Common myeloid progenitor, CD34-positive (primary cell): ENCODE measurements at regions not wholly inside any gene's neighbourhood (a gene's known extent, or its start where the extent isn't known, plus 50 kb on each side); places are given as distances from the start of the nearest gene placed in this dataset.
"Not testable (repeated sequence)": the region's sequence is repeated elsewhere in the genome, so short reads cannot be mapped to it uniquely, and the experiment has no call there.

Experiments used
- CTCF ChIA-PET: fragments of 350-600 bp; sonication (Branson Sonifier 250); formaldehyde crosslinking; loops from one replicate; lab custom pipeline; 2021; ENCODE audit warnings: antibody characterized with exemption; lab: Charles Lee
- POLR2A ChIA-PET: fragments of 350-600 bp; sonication (Branson Sonifier 250); formaldehyde crosslinking; loops from one replicate; lab custom pipeline; 2021; ENCODE audit warnings: antibody characterized with exemption; lab: Charles Lee
- DNase-seq, 3 donors: peaks; one replicate each; pipeline versions ENCODE4 v3.0.0 to v3.0.0-alpha.2; 2013
- H3K27ac ChIP-seq, 2 experiments: 1 replicate in 1 of 2; 2 replicates in 1 of 2; pipeline ENCODE4 v1.7.0; 2013; ENCODE audit warnings: inconsistent platforms in 2 of 2, low read length in 2 of 2, mild to moderate bottlenecking in 2 of 2, low read depth in 1 of 2, moderate library complexity in 1 of 2; ENCODE audit not compliant: severe bottlenecking in 2 of 2, insufficient read depth in 1 of 2, poor library complexity in 1 of 2
- H3K27me3 ChIP-seq, 5 experiments: replicated peaks in 2 of 5; 1 replicate in 3 of 5; 2 replicates in 2 of 5; pipeline versions ENCODE4 v1.6.1 to v1.7.0; 2013; ENCODE audit warnings: low read length in 4 of 5, mild to moderate bottlenecking in 2 of 5, moderate library complexity in 2 of 5, inconsistent platforms in 1 of 5; ENCODE audit not compliant: insufficient read depth in 5 of 5, control insufficient read depth in 4 of 5
- H3K36me3 ChIP-seq, 4 experiments: 1 replicate in 2 of 4; 2 replicates in 2 of 4; pipeline versions ENCODE4 v1.6.1 to v1.7.0; 2013; ENCODE audit warnings: low read length in 3 of 4, control low read depth in 1 of 4, mild to moderate bottlenecking in 1 of 4; ENCODE audit not compliant: control insufficient read depth in 4 of 4, insufficient read depth in 4 of 4
- H3K4me1 ChIP-seq, 4 experiments: 1 replicate in 3 of 4; 2 replicates in 1 of 4; pipeline versions ENCODE4 v1.6.1 to v1.7.1; 2013; ENCODE audit warnings: low read length in 3 of 4, mild to moderate bottlenecking in 3 of 4, control low read depth in 1 of 4, inconsistent platforms in 1 of 4, moderate library complexity in 1 of 4; ENCODE audit not compliant: control insufficient read depth in 4 of 4, insufficient read depth in 4 of 4; ENCODE audit errors: control extremely low read depth in 1 of 4
- H3K4me3 ChIP-seq, 7 experiments: 1 replicate in 4 of 7; 2 replicates in 3 of 7; pipeline versions ENCODE4 v1.5.1 to v1.7.0; 2013; ENCODE audit warnings: mild to moderate bottlenecking in 7 of 7, low read length in 6 of 7, moderate library complexity in 6 of 7, inconsistent platforms in 2 of 7, low read depth in 2 of 7, control low read depth in 1 of 7; ENCODE audit not compliant: insufficient read depth in 4 of 7, control insufficient read depth in 1 of 7; ENCODE audit errors: extremely low read depth in 1 of 7
- H3K9me3 ChIP-seq, 5 experiments: 1 replicate in 4 of 5; 2 replicates in 1 of 5; pipeline versions ENCODE4 v1.6.1 to v1.7.1; 2013; ENCODE audit warnings: low read length in 4 of 5, mild to moderate bottlenecking in 2 of 5, inconsistent platforms in 1 of 5, low read depth in 1 of 5, moderate library complexity in 1 of 5; ENCODE audit not compliant: control insufficient read depth in 4 of 5, insufficient read depth in 2 of 5; ENCODE audit errors: control extremely low read depth in 1 of 5
- WGBS: methylation state at CpG from one replicate; pipeline ENCODE4 v1.1.5; 2013; ENCODE audit not compliant: insufficient coverage; 5-methylcytosine and 5-hydroxymethylcytosine counted together

DNA sequence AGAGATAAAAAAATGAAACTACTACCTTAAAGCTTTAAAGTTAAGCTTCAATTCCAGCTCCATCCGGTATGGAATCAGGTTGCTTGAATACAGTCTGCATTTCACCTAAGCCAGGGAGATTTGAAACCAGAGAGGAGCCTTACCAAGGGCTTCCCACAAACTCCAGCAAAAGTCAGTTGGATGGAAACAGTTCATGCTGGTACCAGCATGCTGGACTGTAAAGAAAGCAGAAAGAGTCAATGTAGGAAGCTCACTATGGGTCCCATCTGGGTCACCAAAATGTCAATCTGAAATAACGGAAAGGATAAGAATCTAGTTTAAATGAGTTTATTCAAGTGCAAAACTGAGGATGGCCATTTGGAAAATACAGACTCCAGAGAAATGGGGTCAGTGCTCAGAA lies 65.3 kb downstream of the CDO1 start:
- H3K4me3 ChIP-seq: no peak overlapping the region
- H3K27me3 ChIP-seq: peaks cover 0 to 5% (median 0%) of the 10 kb centered on the region in 5 experiments
- no peaks in the 10 kb centered on the region for H3K4me1 ChIP-seq
- H3K36me3 ChIP-seq: no peaks in the 10 kb centered on the region
- no peak overlapping the region for H3K27ac ChIP-seq
- peaks cover 0 to 3% (median 0%) of the 10 kb centered on the region in 5 experiments for H3K9me3 ChIP-seq
- no peak for DNase-seq
- POLR2A ChIA-PET: no interaction called here
- 90% methylated on average over 2 of the region's 2 CpGs for WGBS
- CTCF ChIA-PET: no interaction called here

DNA sequence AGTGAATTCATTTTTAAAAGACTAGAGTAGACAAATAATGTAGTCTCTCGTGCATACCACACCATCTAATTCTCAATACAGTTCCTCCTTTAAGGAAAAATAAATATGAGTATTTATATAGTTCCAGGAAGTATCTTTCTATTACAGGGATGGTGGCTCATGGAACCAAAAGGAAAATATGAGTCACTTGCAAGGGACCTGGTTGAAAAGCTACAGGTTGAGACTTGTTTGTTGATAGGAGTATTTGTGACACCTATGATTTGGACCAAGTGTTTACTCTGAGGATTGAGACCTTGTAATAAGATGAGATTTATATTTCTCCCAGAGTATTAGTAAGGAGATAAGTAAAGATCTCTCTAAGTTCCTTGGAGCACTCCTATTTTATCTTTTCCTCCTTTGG lies 67.4 kb downstream of the CDO1 start:
- H3K27ac ChIP-seq: no peak overlapping the region
- DNase-seq: no peak
- WGBS: no CpG with 5 or more reads among the region's 1 CpG
- no peaks in the 10 kb centered on the region for H3K36me3 ChIP-seq
- H3K4me1 ChIP-seq: no peaks in the 10 kb centered on the region
- H3K9me3 ChIP-seq: peaks cover 0 to 3% (median 2%) of the 10 kb centered on the region in 5 experiments
- peaks cover 0 to 5% (median 0%) of the 10 kb centered on the region in 5 experiments for H3K27me3 ChIP-seq
- ChIA-PET CTCF (no interaction called here), POLR2A (no interaction called here)
- no peak overlapping the region for H3K4me3 ChIP-seq

DNA sequence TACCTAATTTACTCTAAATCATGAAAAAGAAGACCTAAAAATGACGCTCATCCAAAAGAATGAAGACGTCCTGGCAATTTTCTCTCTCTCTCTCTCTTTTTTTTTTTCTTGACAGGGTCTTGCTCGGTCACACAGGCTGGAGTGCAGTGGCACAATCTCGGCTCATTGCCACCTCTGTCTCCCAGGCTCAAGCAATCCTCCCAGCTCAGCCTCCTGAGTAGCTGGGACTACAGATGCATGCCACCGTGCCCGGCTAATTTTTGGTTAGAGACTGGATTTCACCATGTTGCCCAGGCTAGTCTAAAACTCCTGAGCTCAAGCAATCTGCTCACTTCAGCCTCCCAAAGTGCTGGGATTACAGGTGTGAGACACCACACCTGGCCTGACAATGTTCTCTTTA lies 77.2 kb downstream of the CDO1 start:
- POLR2A ChIA-PET, DNase-seq, H3K9me3 ChIP-seq, H3K4me1 ChIP-seq, H3K27me3 ChIP-seq, CTCF ChIA-PET, H3K27ac ChIP-seq, H3K4me3 ChIP-seq, H3K36me3 ChIP-seq: not testable (repeated sequence)
- 92% methylated on average over 6 of the region's 6 CpGs for WGBS

DNA sequence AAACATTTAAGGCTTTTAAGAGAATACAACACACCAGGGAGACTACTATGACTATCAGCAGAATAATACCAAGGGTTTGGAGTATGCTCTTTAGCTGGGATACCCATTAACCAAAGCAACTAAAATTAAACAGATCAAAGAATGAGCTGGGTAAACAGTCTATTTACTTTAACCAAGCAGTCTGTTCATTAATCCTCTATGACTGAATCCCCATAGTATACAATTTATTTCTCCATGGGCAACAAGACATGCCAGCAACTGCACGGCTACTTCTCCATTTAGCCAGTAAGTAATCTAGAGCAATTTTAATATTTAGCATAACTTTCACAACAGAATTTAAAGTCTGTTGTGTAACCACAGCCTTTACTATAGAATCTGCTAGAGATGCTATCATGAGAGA lies 77.6 kb downstream of the CDO1 start:
- WGBS: no CpG with 5 or more reads among the region's 1 CpG
- Histone ChIP-seq H3K27me3 (peaks cover 0 to 6% (median 0%) of the 10 kb centered on the region in 5 experiments), H3K36me3 (no peaks in the 10 kb centered on the region), H3K27ac (no peak overlapping the region), H3K9me3 (peaks cover 0 to 4% (median 0%) of the 10 kb centered on the region in 5 experiments), H3K4me3 (no peak overlapping the region), H3K4me1 (no peaks in the 10 kb centered on the region)
- ChIA-PET CTCF (no interaction called here), POLR2A (no interaction called here)
- no peak for DNase-seq

DNA sequence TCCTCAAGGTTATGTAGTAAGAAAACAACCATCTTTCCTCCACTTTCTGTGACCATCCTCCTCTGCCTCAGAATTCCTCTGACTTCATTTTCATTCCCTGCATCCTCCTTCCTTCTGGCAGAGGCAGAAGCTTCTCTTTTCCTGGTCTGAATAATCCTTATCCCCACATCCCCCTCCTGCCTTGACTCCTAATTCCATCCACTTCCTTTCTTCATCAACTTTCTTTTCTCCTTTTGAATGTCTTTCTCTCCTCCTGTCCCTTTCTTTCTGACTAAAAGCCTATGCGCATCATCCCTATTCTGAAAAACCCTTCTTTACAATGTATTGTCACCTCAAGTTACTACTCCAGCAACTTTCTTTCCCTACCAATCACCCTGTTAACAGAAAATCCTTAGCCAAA lies 79.0 kb downstream of the CDO1 start:
- Histone ChIP-seq H3K4me1 (no peaks in the 10 kb centered on the region), H3K27me3 (peaks cover 0 to 6% (median 4%) of the 10 kb centered on the region in 5 experiments), H3K9me3 (peaks cover 0 to 1% (median 0%) of the 10 kb centered on the region in 5 experiments), H3K27ac (no peak overlapping the region), H3K4me3 (no peak overlapping the region), H3K36me3 (no peaks in the 10 kb centered on the region)
- 100% methylated on average over 1 of the region's 1 CpG for WGBS
- DNase-seq: no peak
- CTCF ChIA-PET: no interaction called here
- POLR2A ChIA-PET: no interaction called here

DNA sequence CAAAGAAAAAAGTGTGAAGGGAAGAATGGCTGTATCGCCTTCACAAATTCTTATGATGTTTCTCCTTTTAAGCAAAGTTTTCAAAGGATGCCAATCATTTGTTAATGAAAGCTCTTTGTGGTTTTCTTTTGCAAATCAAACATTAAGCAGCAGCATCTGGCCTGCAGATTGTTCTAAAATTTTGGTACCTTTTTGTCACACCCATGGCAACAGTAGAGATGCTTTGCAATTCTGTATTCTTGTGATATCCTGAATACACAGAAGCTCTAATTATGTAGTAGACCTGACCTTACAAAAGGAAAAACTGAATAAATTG lies 79.8 kb downstream of the CDO1 start:
- DNase-seq: no peak
- ChIA-PET CTCF (no interaction called here), POLR2A (no interaction called here)
- Histone ChIP-seq H3K36me3 (no peaks in the 10 kb centered on the region), H3K27me3 (peaks cover 0 to 6% (median 4%) of the 10 kb centered on the region in 5 experiments), H3K9me3 (peaks cover 0 to 1% (median 0%) of the 10 kb centered on the region in 5 experiments), H3K27ac (no peak overlapping the region), H3K4me3 (no peak overlapping the region), H3K4me1 (no peaks in the 10 kb centered on the region)
- WGBS: 100% methylated on average over 1 of the region's 1 CpG

DNA sequence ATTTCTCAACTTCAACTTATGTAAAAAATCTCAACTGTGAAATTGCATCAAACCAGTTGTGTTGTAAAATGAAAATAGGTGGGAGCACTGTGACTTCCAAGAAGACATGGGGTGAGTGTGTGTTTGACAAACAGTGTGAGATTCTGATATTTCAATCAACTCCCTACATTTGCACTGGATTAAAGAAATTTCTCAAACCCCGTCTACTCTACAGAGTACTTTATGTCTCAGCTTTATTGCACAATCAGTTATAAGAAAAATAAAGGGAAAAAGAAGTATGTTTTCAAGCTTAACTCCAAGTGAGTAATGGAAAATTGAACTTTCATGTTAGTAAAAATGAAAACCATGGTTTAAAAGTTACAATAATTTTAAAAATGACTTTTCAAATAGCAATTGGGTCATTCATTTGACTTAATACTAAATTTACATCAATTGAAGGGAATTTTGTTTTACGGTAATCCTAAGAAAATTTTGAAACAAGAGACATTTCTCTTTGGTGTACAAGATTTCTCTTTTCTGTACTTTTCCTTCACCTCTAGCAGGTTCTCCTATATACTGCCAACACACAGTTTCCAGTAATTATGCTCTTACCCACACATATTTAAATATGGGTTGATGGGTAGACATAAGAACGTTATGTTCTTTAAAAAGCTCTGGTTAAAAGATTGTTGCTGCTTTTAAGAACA lies 80.3 kb downstream of the CDO1 start:
- H3K27me3 ChIP-seq: peaks cover 0 to 6% (median 4%) of the 10 kb centered on the region in 5 experiments

More for the DNA sequence above, 80.3 kb downstream of the CDO1 start:
- Histone ChIP-seq H3K4me1 (no peaks in the 10 kb centered on the region), H3K27ac (no peak overlapping the region), H3K4me3 (no peak overlapping the region), H3K9me3 (peaks cover 0 to 1% (median 0%) of the 10 kb centered on the region in 5 experiments), H3K36me3 (no peaks in the 10 kb centered on the region)
- POLR2A ChIA-PET: no interaction called here
- DNase-seq: no peak
- CTCF ChIA-PET: no interaction called here
- WGBS: no CpG with 5 or more reads among the region's 3 CpGs
